Astrocyte of the hippocampus (primary cell): ENCODE measurements at regions not wholly inside any gene's neighbourhood (a gene's known extent, or its start where the extent isn't known, plus 50 kb on each side); places are given as distances from the start of the nearest gene placed in this dataset.

Experiments
- DNase-seq: peaks from one replicate; pipeline ENCODE4 v3.0.0; 2011; ENCODE audit warnings: low read depth, low spot score

- no peak for DNase-seq
Measured at GRCh38 chr12:85676816-85677749, 159.1 kb downstream of the RASSF9 start.

- no peak for DNase-seq
Measured at GRCh38 chr12:85679296-85679695, 156.9 kb downstream of the RASSF9 start.

GRCh38 chr12:85680881-85681280 is 155.3 kb downstream of the RASSF9 start:
- no peak for DNase-seq

DNA sequence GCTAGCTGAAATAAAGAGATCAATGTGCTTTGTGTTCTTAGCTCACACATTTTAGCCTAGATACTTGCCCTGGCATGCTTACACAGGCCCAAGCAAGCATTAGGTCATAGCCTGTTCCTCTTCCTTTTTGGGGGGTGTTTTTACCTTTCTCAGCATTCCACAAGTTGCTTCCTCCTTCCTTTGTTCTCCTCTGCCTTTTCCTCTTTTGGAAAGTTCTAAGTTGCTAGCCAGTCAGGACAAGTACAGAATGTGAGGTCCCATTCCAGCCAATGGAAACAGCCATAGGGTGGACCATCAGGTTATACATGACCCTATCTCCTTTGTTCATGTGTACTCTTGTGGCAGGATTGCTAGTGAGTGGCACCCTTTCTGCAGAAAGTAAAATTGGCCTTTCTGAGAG is 154.9 kb downstream of the RASSF9 start:
- DNase-seq: no peak

DNA sequence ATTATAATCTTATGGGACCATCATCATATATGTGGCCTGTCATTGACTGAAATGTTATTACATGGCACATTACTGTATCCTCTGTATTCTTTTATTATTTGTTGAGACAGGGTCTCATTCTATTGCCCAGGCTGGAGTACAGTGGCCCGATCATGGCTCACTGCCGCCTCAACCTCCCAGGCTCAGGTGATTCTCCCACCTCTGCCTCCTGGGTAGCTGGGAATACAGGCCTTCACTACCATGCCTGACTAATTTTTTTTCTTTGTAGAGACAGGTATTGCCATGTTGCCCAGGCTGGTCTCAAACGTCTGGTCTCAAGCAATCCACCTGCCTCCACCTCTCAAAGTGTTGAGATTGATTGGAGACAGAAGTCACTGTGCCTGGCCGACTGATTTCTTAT is 153.2 kb downstream of the RASSF9 start:
- no peak for DNase-seq

- DNase-seq: peak; percentile 80
Measured at GRCh38 chr12:85688837-85689236, 147.4 kb downstream of the RASSF9 start.

- no peak for DNase-seq
Measured at GRCh38 chr12:85690146-85690545, 146.1 kb downstream of the RASSF9 start.

DNA sequence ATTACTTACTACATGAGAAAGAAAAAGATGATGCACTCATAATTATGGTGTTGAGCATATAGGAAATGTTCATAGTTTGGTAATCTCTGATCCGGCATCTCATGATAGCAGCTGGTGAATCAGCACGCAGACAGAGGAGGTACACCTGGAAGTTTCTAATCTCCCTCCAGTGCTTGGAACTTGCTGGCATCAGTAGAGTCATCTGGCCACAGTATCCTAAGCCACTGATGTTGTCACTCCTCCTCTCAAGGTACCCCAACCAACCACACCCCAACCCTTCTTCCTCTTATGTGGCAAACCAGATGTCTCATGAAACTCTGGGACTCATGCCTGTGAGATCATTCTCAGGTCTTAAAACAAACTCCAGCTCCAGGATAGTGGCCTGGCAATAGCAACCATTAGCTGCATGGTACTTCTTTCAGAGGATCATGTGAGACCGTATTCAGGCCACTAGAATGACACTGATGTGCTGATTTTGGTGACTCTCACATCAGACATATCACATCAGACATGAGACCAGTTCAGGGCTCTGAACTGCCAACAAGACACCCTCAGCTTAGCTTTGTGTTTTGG is 143.0 kb downstream of the RASSF9 start:
- DNase-seq: no peak

DNA sequence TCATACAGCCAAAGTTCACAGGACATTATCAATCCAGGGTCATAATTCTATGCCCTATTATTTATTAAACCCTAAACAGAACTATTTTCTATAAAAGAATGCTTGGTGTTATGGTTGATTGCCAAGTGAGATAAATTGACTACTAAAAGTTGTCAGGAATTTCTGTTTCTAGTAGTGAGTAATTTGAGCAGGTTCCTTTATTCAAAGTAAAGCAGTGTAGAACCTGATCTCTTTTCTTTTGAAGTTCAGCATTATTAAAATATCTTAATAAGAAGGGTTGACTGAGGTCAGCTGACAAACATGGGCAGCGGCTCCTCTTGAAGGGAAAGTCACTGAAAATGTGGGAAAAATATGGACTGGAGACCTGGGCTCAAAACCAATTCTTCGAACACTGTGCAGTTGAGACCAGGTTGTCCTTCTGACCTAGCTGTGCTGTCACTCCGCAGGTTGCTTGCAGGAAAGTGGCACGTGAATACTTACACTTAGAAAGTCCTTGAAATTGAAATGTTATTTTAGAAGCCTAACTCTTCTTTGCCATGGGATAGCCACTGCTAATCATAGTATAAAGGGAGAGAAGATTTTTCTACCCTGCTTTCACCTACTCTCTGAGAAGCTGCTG is 141.0 kb downstream of the RASSF9 start:
- no peak for DNase-seq

DNA sequence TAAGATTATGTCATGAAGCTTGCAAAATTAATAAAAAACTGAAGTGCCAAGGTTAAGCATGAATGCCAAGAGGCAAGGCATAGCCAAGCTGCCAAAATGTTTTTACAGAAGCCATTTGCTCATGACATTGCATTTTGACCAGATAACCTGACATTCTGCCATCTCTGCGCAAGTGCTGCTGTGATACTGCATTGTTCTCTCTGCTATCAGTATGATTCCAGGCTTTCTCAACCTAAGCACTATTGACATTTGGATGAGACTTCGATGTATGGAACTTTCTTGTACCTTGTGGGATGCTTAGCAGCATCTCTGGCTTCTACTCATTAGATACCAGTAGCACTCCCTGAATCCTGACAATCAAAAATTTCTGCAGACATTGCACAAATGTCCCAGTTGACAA is 139.2 kb downstream of the RASSF9 start:
- DNase-seq: no peak

DNA sequence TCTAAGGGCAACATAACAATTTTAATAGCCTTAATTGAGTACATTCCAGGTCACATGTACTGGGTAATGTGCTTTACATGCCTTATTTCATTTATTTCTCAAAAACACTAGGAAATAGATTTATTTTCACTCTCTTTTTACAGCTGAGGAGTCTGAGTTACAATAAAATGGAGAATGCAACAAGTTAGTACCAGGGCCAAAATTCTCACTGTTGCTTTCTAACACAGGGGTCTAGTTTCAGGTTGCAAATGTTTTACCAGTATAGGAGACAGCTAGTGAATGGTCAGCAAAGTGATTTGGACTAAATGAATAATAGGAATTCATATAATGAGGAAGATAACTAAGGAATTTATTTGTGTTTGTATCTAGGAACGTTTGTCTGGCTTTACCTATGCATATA is 137.3 kb downstream of the RASSF9 start:
- DNase-seq: no peak

- DNase-seq: no peak
Measured at GRCh38 chr12:85708775-85709174, 127.4 kb downstream of the RASSF9 start.

GRCh38 chr12:85711735-85712390 is 124.3 kb downstream of the RASSF9 start:
- no peak for DNase-seq

- DNase-seq: no peak
Measured at GRCh38 chr12:85713373-85713772, 122.8 kb downstream of the RASSF9 start.

GRCh38 chr12:85714425-85714824 is 121.8 kb downstream of the RASSF9 start:
- no peak for DNase-seq

DNA sequence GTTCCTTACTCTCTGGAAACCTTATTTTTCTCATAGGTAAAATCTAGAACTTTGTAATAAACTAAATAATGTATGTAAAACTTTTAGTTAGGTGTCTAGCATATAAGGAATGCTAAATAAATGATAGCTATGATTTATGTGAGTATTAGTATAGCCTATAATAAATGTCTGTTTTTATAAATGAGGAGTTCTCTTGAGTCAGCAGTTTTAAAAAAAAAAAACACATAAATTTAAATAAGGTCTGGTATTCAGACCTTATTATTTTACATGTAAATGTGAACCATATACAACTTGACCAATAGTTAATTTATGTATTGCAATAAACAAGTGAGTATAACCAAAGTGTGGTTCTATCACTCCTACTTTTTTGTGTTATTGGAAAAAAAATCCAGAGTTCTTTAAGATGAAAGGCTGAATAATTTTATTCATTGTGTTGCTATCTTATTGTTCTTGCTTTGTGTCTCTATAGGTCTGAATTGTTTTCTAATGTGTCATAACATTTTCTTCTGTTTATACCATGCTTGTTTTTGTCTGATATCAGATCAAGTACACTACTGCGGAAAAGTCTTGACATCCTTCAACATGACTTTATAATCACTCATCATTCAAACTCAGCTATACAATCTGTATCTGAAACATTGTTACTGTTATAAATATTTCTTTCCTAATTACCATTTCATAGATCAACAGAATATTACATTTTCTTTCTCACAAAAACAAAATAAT is 115.7 kb downstream of the RASSF9 start:
- no peak for DNase-seq

DNA sequence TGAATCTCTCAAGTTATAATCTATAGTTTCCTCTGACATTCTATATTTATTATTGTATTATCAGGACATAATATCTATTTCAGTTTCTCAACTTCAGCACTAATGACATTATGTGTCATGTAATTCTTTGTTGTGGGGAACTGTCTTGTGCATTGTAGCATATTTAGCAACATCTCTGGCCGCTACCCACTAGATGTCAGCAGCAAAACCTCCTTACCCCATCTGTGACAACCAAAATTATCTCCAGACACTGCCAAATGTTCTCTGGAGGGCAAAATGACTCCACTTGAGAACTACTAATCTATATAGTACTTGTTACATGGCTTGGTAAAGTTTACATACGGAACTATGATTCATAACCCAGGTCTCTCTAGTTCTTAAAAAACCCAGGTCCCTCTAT is 110.2 kb downstream of the RASSF9 start:
- DNase-seq: no peak

DNA sequence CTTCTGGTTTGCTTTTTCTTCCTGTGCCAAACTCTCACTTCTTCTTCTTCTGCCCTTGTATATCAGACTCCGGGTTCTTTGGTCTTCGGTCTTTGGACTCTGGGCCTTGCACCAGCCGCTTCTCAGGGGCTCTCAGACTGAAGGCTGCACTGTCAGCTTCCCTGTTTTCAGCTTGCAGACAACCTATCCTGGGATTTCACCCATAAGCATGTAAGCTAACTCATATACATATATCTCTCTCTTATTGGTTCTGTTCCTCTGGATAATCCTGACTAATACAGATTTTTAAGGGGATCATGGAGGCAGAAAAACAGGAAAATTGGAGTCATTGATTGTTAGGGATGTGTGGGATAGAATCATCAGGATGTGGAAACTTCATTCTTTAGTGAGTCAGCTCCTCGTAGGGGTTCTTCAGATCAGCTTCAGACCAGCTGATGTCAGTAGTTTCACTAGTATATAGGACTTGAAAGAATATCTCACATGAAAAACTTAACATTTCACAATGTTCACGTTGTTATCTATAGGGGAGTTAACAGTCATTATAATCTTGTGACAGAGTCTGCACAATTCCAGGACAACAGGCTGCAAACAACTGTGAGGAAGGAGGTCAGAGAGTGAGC is 102.9 kb downstream of the RASSF9 start:
- DNase-seq: peak; percentile 2

GRCh38 chr12:85733984-85734383 is 102.2 kb downstream of the RASSF9 start:
- DNase-seq: peak; percentile 15

DNA sequence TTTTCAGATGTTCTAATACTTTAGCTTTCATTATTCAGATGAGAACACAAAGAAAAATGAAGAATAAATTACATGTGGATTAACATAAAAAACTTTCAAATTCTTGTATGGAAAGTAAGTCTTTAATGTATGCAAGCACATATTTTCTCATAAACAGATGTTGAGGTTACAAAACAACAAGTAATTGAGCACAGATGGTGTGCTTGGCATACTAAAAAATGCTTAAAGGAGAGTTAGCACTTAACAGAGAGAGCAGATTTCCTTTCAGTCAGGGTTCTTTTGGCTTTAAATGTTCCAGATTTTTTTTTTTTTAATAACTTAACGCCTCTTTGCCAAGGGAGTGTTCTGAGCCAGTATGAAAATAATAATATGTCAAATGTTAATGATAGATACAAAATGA is 96.0 kb downstream of the RASSF9 start:
- DNase-seq: no peak

GRCh38 chr12:85741046-85741445 is 95.2 kb downstream of the RASSF9 start:
- no peak for DNase-seq
